ENCODE measurements at regions not wholly inside any gene's neighbourhood (a gene's known extent, or its start where the extent isn't known, plus 50 kb on each side); places are given as distances from the start of the nearest gene placed in this dataset.
"Not testable (repeated sequence)": the region's sequence is repeated elsewhere in the genome, so short reads cannot be mapped to it uniquely, and the experiment has no call there.

- DNase-seq = no peak
Observed at GRCh38 chr4:103306870-103307375, 108.8 kb upstream of the CENPE start.

DNA sequence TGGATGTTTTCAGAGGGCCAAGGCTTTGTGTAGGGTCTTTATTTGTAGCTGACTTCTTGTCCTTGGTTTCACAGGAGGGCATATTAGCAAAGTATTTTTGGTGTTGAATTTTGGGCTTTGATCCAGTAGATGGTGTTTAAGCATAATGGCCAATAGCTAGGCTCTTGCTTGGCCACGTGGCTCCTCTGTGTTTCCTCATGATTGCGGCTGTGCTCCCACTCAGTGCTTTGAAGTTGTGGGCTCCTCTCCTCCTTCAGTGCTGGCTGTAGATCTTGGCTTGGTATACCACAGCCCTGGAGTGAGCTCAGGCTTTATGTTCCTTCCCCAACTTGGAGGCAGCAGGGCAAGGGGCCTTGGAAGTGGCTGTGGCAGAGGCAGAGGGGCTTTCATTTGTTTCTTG is 107.2 kb upstream of the CENPE start:
- DNase-seq = no peak

DNA sequence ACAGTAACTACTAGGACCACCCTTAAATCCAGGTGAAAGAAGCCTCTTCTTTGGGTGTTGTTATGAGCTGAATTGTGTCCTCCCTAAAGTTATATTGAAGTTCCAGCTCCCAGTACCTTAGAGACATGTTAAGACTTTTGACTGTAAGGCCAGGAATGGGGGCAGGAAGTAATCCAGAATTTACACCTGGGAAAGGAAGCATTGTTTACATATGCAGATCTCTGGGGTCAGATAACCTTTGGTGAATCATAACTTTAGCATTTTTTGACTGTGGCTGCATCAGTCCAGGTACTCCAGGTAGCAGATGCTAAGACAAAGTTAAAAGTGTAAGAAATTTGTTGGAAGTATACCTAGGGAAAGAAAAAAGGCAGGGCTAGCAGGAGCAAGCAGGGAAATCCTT is 104.9 kb upstream of the CENPE start:
- DNase-seq = no peak

- no peak for DNase-seq
Observed at GRCh38 chr4:103292959-103293358, 94.8 kb upstream of the CENPE start.

DNA sequence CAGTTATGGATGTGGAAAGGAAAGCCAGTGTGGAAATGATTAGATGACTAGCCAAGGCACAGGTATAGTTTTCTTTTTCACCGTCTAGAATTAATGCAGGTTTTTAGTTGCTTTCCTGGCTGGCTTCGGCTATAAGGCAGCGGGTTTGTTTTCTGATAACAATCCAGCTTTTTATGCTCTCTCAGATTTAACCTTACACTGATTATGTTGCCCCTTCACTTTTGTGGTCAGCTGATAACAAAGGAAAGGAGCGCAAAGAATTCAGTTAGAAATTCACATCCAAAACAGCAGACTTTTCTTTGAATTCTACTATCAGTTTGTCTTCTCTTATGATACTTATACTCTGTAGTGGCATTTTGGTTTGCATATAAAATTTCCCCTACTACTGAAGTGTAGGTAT is 94.2 kb upstream of the CENPE start:
- DNase-seq = no peak

DNA sequence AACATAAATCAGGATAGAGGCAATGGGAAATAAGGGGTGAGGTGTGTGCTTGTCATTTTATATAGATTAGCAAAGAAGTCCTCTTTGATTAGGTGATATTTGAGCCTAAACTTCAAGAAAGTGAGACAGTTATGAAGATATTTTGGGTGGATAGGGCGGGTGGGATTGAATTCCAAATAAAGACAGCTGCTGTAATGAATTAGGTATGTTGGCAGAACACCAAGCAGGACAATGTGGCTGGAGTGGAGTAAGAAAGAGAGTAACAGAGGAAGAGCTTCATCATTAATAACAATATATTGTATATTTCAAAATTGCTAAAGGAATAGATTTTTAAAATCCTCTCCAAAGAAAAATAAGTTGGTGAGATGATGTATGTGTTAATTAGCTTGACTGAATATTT is 91.0 kb upstream of the CENPE start:
- DNase-seq = no peak

- no peak for DNase-seq
Observed at GRCh38 chr4:103272174-103272573, 74.0 kb upstream of the CENPE start.

DNA sequence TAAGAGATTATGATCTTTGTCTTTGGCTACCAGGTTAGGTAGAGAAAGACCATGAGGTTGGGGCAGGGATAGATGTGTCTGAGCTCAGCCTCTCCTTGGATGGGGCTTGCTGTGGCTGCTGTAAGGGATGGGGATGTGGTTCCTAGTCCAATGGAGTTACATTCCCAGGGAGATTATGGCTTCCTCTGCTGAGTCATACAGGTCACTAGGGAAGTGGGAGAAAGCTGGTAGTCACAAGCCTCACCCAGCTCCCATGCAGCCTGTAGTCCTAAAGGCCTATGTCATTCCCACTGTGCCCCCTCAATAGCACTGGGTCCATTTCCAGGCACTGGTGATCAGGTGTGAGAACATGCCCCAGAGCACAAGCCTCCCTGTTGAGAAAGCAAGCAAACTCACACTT is 70.6 kb upstream of the CENPE start:
- no peak for DNase-seq

GRCh38 chr4:103264905-103265304 is 66.8 kb upstream of the CENPE start:
- no peak for DNase-seq

DNA sequence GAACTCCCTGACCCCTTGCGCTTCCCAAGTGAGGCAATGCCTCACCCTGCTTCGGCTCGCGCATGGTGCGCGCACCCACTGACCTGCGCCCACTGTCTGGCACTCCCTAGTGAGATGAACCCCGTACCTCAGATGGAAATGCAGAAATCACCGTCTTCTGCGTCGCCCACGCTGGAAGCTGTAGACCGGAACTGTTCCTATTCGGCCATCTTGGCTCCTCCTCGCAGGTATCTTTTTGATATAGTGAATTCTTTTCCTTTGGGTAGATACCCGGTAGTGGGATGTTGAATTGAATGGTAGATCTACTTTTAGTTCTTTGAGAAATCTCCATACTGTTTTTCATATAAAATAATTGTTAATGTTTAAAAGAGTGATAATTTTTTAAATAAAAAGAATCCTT is 57.9 kb upstream of the CENPE start:
- DNase-seq = not testable (repeated sequence)
